ENCODE measurements at regions not wholly inside any gene's neighbourhood (a gene's known extent, or its start where the extent isn't known, plus 50 kb on each side); places are given as distances from the start of the nearest gene placed in this dataset.
"Not testable (repeated sequence)": the region's sequence is repeated elsewhere in the genome, so short reads cannot be mapped to it uniquely, and the experiment has no call there.

DNA sequence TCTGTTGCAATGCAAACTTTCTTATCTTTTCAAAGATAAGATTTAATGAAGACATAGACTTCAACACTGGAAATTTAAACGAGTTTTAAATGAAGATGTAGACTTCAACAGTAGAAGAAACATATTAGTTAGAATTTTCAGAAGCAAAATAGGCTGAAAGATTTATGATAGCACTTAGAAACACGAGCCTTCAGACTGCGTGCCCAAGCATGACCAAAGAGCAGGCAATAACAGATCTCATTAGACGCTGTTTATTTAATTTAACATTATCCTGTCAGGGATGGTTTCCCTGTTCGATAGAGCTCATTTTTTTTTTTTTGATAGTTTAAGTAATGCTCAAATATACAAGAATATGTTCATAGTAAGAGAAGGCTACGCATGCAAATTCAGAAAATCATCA lies 604.7 kb upstream of the SOX9 start:
- no peak for DNase-seq

DNA sequence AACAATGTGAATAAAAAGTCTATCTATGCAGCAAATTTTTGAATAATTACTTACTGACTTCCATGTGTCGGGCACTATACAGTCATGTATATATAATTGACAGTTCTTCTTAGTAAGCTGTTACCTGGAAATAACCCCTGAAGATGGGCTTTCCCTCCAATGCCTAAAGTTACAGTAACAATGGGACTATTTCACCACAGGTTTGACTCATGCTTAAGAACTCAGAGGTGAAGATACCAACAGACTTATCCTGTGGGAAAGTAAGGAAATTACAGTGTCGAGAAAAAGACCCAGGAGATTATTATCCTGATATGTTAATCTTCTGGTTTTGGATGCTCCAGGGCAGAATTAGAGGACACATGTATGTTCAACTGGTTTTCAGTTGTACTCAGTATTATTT lies 601.5 kb upstream of the SOX9 start:
- no peak for DNase-seq

DNA sequence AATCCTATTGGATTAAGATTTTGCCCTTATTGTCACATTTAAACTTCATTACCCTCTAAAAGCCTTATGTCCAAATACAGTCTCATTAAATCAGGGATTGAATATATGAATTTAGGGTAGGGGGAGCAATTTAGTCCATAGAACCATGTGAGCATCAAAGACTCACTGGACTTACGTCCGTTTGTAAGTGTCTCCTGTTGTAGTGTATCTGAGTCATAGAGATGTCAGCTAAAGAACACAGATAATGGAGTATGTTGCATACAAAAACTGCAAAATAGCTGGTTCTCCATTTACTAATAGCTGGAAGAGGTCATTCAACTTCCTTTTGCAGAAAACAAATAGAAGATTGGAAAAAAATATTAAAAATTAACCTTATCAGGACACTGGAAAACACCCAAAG lies 599.1 kb upstream of the SOX9 start:
- DNase-seq = no peak

DNA sequence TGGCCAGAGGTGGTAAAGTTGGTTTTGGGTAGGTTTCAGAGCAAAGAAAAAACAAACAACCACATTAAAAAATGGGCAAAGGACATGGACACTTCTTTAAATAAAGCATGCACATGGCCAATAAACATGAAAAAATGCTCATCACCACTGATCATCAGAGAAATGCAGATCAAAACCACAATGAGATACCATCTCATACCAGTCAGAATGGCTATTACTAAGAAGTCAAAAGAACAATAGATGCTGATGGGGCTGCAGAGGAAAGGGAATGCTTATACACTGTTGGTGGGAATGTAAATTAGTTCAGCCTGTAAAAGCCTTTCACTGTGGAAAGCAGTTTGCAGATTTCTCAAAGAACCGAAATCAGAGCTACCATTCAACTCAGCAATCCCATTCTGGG lies 598.4 kb upstream of the SOX9 start:
- DNase-seq = no peak

DNA sequence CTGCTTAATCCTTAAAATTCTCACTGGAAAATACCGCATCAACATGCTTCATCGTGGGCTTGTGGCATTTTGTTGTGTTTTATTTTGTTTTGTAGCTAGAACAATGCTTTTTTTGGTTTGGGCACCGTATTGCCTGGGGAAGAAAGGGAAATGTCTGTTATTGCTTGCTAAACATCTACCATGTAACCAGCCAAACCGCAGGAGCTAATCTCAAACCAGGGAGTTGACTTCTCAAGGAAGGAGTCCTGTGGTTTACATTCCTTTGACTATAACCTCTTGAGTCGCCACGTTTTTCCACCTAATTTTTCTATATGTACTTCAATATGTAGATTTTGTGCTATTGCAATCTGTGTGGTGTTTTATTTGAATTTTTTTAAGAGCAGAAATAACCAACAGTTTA lies 593.5 kb upstream of the SOX9 start:
- no peak for DNase-seq

DNA sequence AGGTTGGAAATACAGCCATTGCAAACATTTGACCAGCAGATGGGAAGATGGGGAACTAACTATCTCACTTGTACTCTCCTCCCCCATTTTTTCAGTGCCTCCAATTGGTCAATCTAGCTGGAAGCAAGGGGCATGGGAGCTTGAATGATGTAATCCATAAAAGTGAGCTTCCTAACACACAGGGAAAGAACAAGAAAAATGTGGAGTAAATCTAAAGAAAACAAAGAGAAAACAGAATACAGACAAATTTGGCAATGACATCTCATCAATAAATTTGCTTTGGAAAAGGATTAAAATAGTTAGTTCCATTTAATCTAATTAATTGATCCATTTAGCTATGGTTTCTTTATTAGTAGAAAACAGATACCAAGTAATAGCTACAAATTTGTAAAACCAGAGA lies 592.6 kb upstream of the SOX9 start:
- DNase-seq = no peak

DNA sequence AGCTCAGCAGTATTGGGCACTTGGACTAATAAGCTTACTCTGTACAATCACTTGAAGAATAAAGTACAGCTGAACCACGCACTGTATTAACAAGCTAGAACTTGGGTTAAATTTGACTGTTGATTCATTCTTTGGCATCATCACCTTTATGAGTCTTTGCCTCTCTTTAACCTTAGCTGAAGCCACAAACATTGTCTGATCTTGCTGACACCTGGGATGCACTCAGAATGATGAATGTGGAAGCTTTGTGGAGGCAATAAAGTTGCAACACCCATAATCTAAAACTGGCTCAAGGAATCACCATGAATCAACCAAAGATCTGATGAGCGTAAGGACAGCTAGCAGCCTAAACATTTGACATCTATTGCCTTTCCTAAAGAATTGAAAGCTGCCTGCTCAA lies 590.6 kb upstream of the SOX9 start:
- DNase-seq = no peak

DNA sequence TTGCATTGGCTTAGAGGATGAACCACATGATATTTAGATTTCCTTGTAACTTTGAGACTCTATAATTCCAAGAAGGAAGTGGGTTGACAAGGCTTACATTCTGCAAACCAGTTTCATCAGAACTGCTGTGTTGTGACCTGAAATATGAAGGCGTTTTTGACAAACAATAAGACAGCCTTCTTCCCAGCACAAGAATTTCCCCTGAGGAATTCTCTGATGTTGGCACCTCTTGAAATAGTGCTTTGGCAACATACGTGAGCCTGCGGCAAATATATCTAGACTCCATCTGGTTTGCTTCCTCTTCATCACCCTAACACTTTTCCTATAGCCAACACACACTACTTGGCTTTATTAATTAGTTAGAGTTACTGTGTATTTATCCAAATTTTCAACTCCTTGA lies 585.5 kb upstream of the SOX9 start:
- DNase-seq = no peak

DNA sequence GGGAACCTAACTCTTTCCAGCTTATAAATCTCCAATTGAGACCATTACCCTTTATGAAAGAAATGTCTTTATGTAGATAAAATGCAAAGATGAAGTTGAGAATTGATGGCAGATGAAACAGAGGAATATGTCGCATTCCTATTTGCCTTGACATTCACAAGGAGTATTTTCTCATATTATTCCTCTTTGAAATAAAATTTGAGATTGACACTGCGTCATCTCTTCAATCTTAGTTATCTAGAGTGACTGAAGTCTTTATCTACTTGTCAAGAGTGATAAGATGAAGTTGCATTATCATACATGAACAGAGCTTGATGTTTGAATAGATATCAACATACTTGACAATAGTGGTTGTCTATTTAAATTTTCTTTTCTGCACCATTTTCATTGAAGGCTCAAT lies 574.4 kb upstream of the SOX9 start:
- no peak for DNase-seq

DNA sequence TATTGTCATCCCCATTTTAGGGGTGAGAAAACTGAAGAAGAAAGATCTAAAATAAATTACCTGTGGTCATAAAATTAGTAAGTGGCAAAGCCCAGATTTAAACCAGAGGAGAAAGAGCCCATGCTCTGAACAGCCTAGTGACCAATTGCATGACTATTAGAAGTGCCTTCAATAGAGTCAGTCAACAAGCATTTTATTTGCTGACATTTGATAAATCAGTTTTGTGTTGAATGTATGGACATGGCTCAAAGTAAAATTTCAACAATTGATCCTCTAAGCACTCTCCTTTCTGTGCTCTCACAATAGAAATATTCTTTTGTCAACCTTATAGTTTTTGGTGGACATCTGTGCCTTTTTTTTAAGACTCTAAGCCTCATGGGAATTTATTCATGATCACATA lies 572.9 kb upstream of the SOX9 start:
- no peak for DNase-seq

DNA sequence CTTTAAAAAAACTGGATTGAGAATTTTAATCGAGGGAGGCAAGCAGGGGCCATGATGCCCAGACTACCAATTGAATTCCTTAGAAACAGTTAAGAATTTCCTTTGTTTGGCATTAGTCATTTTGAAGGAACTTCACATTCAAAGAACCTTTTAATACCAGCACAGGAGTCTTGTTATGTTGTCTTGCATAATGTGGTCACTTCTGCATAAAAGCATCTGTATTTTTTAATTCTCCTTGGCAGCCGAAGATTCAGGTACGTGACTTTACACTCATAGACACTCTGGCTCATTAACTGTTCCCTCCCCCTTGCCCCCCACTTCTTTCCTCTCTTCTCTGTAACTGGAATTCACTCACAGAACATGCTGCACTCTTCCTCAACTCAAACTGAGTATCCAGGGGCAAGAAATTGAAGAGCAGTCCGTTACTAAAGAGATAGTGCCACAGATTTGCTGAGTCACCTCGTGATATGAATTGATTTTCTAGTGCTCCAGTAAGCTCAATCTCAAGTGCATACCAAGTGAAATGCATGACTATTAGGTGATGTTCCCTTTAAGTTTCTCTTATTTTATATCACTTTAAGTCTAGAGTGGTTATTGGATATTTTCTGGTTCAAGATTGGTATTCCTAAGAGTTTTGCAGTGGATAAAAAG lies 572.2 kb upstream of the SOX9 start:
- DNase-seq = no peak

DNA sequence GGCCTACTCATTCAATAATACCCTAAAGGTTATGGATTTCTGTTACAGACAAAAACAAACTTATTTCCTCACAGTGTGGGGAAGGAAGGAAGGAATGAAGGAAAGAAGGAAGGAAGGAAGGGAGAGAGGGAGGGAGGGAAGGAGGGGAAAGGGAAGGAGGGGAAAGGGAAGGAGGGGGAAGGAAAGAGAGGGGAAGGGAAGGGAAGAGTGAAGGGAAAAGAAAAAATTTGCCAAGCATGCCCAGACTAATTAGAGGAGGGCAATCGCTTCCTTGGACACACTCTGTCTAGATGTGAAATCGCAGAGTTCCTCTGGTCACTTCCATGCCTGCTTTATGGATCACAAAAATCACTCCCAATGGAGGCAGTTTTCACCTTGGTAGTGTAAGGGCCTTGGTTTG lies 570.1 kb upstream of the SOX9 start:
- no peak for DNase-seq

DNA sequence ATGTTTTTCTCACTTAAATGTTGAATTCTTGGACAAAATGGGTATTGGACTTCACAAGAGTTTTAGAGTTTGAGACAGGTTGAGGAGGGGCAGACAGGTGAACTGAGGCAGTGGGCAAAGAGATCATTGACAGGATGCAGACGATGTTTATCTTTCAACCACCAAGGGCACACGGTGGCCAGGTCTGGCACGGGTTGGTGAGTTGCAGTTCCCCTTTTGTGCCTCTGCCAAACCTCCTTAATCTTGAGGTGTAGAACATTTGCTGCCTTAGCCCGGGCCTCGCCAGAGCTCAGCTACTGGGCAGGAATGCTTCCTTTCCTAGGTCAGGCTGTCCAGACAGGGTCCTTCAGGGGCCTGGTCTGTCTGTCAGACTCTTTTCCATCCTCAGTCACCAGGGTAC lies 567.4 kb upstream of the SOX9 start:
- no peak for DNase-seq

DNA sequence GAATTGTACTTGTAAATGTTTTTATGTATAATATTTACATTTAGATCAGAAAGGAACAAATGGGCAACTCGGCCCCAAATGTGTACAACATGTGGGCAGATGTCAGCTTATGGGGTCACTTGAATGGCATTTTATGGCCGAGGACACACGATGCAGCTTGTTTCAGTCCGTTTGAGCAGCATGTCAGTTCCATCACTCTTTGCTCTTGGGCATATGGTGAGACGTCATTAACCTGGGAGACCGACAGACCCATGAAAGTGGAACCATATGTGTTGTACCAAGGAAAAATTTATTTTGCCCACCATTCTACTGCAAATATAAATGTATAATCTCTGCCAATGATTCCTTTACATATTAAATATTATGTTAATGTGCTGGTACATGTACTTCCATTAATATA lies 561.9 kb upstream of the SOX9 start:
- no peak for DNase-seq

DNA sequence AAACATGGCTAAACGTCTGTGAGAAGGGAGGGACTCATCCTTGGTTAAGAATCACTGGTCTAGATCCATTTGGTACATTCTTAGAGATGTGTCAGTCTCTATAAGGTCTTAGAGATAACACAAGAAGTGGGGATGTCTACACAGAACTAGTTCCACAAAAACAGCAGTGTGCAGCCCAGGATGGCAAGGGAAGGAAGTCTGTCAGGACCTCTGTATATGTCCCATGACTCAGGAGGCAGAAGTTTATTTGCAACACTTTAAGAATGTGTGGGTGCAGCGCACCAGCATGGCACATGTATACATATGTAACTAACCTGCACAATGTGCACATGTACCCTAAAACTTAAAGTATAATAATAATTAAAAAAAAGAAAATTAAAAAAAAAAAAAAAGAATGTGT lies 548.5 kb upstream of the SOX9 start:
- DNase-seq = no peak

DNA sequence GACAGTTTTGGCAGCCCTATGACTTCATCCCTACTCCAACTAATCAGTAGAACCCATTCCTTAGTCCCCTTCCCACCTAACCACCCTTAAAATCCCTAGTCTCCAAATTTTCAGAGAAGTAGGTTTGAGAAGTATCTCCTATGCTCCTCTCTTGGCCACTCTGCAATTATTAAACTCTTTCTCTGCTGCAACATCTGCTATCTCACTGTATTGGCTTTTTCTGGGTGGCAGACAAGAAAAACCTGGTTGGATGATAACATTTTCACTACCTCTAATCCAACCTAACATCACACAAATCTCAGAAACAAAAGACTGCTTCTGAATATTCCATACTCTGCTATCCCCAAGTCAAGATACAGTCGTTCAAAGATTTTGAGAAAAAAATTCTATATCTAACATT lies 542.4 kb upstream of the SOX9 start:
- DNase-seq = no peak

DNA sequence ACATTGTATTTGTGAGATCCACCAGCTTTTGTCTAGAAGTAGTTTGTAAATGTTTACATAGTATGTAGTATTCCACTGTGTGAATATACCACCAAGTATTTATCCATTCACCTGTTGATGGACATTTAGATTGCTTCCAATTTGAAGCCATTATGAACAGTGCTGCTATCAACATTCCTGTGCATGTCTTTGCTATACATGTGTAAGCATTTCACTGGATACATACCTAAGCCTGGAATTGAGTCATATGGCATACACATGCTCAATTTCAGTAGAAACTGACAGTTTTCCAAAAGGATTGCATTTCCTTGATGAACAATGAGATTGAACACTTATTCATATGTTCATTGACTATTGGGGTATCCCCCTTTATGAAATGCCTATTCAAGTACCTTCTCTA lies 540.6 kb upstream of the SOX9 start:
- no peak for DNase-seq

DNA sequence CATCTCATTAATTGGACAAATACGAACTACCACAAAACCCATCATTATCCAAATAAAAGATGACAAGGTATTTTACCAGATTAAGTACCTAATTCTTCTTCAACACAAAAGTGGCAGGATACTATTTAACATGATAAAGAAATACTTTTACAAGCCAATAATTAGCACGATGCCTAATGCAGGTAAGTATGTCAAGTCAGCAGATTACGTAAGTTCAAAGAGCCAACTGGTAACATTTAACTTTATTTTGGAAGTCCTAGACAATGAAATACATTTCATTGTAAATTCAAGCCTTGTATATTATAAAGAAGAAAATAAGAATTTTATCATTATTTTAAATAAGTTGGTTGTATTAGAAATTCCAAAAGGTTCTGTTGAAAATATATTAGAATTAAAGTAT lies 535.3 kb upstream of the SOX9 start:
- DNase-seq = no peak

DNA sequence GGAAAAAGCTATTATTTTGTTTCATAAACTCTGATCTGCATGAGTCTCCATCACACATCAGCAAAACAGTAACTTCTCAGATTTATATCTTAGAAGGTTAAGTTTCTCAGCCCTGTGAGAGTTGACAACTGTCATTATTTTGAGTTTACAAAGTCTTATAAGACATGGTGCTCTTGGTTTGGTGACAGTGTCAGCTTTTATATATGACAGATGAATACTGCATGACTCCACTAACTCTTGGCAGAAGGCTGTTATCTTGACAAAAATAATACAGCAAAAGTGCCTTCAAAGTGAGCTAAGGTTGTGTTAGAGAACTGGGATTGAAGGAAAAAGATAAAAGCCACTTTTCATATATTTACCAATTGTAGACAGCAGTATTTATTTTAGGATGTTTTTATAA lies 528.4 kb upstream of the SOX9 start:
- DNase-seq = no peak

DNA sequence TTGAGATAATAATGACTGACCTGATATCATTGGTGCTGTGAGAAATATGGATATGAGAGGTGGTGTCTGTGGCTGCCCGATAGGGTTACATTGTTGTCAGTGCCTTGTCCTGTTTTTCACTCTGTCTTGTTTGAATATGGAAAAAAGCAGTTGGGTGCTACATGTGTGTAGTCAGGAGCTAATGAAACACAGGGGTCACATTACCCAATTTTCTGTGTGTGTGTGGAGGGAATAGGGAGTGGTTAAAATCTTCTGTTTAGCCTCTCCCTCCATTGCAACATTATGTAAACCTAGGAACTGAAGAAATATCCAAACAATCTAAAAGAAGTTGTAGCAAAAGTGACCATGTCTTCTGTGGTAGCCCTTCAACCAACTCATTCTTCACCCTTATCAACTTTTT lies 527.7 kb upstream of the SOX9 start:
- DNase-seq = no peak

DNA sequence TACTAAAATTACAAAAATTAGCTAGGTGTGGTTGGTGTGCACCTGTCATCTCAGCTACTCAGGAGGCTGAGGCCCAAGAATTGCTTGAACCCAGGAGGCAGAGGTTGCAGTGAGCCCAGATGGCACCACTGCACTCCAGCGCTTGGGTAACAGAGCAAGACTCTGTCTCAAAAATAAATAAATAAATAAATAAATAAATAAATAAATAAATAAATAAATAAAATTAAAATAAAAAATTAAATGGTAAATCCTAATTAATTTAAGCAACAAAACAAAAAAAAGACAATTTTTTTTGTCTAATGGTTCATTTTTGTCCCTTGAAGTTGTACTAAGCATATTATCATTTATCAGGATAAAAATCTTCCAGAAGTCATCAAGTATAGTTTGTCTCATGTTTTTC lies 521.2 kb upstream of the SOX9 start:
- DNase-seq = not testable (repeated sequence)

DNA sequence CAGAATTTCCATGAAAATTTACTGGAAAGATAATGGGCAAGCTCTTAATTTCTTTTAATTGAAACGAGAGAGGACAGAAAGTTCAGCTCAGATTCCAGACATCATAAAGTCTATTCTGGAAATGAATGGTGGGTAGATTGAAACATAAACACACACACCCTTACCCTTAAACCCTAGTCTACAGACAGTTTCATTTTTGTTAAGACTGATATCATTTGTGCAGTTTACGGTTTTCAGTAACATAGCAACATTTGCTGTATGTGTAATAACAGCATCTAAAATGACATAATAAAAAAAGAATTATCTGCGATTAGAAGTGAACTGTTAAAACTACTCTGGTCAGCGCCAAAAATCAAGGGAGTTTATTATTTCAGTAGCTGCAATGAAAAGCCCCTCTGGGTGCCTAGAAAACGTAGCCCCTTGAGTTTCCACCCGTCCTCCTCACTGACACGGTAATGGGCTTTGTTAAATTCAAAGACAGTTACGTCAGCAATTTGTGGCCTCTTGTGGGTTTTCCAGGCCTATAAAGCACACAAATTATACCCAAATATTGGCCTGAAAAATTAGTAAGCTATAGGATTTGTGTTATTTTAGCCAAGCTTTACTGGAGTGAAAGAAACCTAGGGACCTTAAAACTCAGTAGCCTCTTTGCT lies 520.6 kb upstream of the SOX9 start:
- DNase-seq = no peak

DNA sequence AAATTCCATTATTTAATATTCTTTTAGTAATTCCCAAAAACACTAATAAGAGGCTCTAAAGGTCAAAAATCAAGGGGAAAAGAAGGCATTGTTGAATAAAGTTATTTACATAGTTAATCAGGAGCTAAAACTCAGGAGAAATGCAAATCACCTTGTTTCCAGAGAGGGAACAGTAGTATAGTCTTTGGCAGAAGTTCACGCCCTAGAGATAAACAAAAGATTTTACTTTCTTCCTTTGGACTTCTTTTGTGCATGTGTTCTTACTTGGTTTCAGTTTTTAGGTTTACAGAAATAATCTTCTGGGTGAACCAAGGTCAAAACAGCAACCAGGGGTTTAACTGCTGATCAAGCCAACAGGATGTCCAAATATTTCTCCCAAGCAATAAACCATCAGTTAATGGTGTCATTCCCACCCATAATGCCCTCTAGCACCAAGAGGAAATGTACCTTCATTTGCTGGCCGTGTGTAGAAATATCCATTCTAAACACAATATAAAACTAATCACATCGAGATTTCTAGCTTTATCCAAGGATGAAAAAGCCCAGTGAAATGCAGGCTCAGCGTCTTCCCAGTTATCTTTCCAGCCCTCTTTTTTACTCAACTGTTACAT lies 518.8 kb upstream of the SOX9 start:
- DNase-seq = no peak

DNA sequence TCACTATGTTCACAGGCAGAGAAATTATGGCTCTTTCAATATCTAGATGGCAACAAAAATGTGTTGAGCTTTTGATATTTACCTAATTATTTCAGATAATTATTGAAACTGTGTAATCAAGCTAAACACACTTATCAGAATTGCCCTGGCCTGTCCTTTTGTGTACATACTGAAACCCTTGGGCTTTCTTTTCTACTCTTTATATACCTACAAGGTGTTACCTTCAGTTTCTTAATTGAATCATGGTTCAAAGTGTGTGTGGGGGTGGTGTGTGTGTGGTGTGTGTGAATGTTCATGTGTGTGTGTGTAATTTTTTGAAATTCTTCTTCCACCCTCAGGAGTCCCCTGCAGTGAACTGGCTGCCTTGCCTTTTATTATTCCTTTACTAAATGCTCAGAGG lies 506.8 kb upstream of the SOX9 start:
- no peak for DNase-seq

DNA sequence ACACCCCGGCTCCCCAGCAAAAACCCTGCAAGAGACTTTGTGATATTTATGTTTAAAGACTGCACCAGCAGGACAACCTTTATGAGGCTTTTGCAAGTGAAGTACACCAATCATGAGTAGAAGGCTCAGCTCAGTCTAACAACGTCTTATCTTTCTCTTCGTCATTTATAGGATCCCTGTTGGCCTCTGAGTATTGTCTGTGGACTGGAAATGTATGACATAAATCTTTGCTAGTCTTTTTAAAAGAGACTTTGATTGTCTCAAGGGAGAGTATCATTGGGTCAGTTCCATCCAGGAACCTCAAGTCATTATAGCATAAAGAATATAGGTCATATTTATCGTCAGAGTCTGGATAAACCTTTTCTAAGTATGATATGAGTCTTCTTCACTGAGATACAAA lies 505.0 kb upstream of the SOX9 start:
- DNase-seq = no peak
